ENCODE measurements at regions not wholly inside any gene's neighbourhood (a gene's known extent, or its start where the extent isn't known, plus 50 kb on each side); places are given as distances from the start of the nearest gene placed in this dataset.

DNA sequence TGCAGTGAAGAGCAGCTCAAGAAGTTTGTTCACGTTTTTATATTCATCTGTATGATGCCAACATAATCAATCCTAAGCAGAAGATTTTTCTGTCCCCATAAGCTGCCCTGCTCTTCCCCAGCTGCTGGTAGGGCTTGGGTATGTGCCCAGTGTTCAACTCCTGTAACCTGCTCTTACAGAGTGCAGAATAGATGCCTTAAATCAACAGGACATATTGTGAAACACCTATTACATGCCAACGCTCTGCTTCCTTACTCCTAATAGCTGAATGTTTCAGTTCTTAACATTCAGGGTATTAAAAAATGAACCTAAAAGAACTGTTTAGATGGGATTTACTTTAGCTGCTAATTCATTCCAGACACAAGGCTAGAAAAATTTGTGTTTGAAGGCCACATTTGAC is 190.9 kb downstream of the HS3ST3A1 start:
- Histone ChIP-seq H3K27ac (no peak overlapping the region), H3K27me3 (ENCODE audit: insufficient read depth, low read depth, severe bottlenecking) (no peaks in the 10 kb centered on the region), H3K9me3 (ENCODE audit: severe bottlenecking) (no peaks in the 10 kb centered on the region), H3K36me3 (no peaks in the 10 kb centered on the region), H3K4me3 (ENCODE audit: low read depth, low read length) (no peak overlapping the region)
- no peak for DNase-seq
- TF ChIP-seq, protein P1, sequence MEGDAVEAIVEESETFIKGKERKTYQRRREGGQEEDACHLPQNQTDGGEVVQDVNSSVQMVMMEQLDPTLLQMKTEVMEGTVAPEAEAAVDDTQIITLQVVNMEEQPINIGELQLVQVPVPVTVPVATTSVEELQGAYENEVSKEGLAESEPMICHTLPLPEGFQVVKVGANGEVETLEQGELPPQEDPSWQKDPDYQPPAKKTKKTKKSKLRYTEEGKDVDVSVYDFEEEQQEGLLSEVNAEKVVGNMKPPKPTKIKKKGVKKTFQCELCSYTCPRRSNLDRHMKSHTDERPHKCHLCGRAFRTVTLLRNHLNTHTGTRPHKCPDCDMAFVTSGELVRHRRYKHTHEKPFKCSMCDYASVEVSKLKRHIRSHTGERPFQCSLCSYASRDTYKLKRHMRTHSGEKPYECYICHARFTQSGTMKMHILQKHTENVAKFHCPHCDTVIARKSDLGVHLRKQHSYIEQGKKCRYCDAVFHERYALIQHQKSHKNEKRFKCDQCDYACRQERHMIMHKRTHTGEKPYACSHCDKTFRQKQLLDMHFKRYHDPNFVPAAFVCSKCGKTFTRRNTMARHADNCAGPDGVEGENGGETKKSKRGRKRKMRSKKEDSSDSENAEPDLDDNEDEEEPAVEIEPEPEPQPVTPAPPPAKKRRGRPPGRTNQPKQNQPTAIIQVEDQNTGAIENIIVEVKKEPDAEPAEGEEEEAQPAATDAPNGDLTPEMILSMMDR (IDR thresholded peaks at IDR 0.05; ENCODE audit: low read depth, low read length) = no peak

GRCh38 chr17:13410214-13410613 is 191.5 kb downstream of the HS3ST3A1 start:
- TF ChIP-seq, protein P1 (IDR thresholded peaks at IDR 0.05; ENCODE audit: low read depth, low read length) = no peak
- Histone ChIP-seq H3K36me3 (no peaks in the 10 kb centered on the region), H3K4me3 (ENCODE audit: low read depth, low read length) (no peak overlapping the region), H3K9me3 (ENCODE audit: severe bottlenecking) (no peaks in the 10 kb centered on the region), H3K27me3 (ENCODE audit: insufficient read depth, low read depth, severe bottlenecking) (no peaks in the 10 kb centered on the region), H3K27ac (no peak overlapping the region)
- DNase-seq = no peak

DNA sequence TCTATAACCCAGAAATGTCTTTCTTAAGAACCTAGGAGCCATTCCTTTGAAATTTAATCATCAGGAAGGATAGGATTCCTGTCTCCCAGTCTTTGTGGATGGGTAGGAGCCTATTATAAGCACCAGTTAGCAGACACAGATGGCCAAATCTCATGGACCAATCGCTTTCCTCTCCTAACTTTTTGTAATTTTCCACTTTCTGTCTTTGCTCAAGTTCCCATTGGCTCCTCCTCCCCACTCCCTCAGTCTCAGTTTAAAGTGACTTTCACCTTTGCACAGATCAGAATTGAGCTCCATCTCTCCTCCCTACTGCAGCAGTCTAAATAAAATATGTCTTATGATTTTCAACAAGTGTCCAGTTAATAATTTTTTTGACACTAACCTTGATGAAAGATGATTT is 192.3 kb downstream of the HS3ST3A1 start:
- Histone ChIP-seq H3K36me3 (no peaks in the 10 kb centered on the region), H3K4me3 (ENCODE audit: low read depth, low read length) (no peak overlapping the region), H3K27ac (no peak overlapping the region), H3K27me3 (ENCODE audit: insufficient read depth, low read depth, severe bottlenecking) (no peaks in the 10 kb centered on the region), H3K9me3 (ENCODE audit: severe bottlenecking) (no peaks in the 10 kb centered on the region)
- TF ChIP-seq, protein P1 (IDR thresholded peaks at IDR 0.05; ENCODE audit: low read depth, low read length) = no peak
- no peak for DNase-seq

- DNase-seq = no peak
- TF ChIP-seq, protein P1 (IDR thresholded peaks at IDR 0.05; ENCODE audit: low read depth, low read length) = no peak
- Histone ChIP-seq H3K36me3 (no peaks in the 10 kb centered on the region), H3K27ac (no peak overlapping the region), H3K4me3 (ENCODE audit: low read depth, low read length) (no peak overlapping the region), H3K27me3 (ENCODE audit: insufficient read depth, low read depth, severe bottlenecking) (no peaks in the 10 kb centered on the region), H3K9me3 (ENCODE audit: severe bottlenecking) (no peaks in the 10 kb centered on the region)
Observed at GRCh38 chr17:13407381-13407780, 194.3 kb downstream of the HS3ST3A1 start.

DNA sequence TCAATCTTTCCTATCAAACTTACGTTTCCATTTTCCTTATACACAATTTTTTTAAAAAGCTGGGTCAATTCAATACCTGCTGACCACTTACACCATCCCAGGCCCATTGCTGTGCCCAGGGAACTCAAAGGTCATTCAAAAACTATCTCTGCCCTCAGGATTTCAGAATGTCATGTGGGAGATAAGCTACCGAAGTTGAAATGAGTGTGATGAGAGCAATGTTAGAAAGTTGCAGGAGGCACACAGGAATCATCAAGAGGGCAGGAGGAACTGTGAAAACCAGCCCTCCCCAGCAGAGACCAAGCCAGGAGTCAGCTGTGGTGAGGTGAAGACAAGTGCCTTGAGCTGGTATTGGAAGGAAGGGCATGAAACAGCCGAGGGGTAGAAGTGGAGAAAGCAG is 195.9 kb downstream of the HS3ST3A1 start:
- Histone ChIP-seq H3K9me3 (ENCODE audit: severe bottlenecking) (no peaks in the 10 kb centered on the region), H3K4me3 (ENCODE audit: low read depth, low read length) (no peak overlapping the region), H3K36me3 (no peaks in the 10 kb centered on the region), H3K27ac (no peak overlapping the region), H3K27me3 (ENCODE audit: insufficient read depth, low read depth, severe bottlenecking) (no peaks in the 10 kb centered on the region)
- TF ChIP-seq, protein P1 (IDR thresholded peaks at IDR 0.05; ENCODE audit: low read depth, low read length) = no peak
- DNase-seq = no peak

- TF ChIP-seq, protein P1 (IDR thresholded peaks at IDR 0.05; ENCODE audit: low read depth, low read length) = no peak
- no peaks in the 10 kb centered on the region for H3K9me3 ChIP-seq (ENCODE audit: severe bottlenecking)
- H3K27ac ChIP-seq = no peak overlapping the region
- H3K27me3 ChIP-seq (ENCODE audit: insufficient read depth, low read depth, severe bottlenecking) = no peaks in the 10 kb centered on the region
- no peak for DNase-seq
- no peak overlapping the region for H3K4me3 ChIP-seq (ENCODE audit: low read depth, low read length)
- H3K36me3 ChIP-seq = no peaks in the 10 kb centered on the region
Observed at GRCh38 chr17:13405080-13405479, 196.6 kb downstream of the HS3ST3A1 start.
